ENCODE measurements at regions not wholly inside any gene's neighbourhood (a gene's known extent, or its start where the extent isn't known, plus 50 kb on each side); places are given as distances from the start of the nearest gene placed in this dataset.

- H3K27ac ChIP-seq: no peak overlapping the region
- no peaks in the 10 kb centered on the region for H3K4me1 ChIP-seq (ENCODE audit: low read depth, poor library complexity, severe bottlenecking)
- TF ChIP-seq, protein P1, sequence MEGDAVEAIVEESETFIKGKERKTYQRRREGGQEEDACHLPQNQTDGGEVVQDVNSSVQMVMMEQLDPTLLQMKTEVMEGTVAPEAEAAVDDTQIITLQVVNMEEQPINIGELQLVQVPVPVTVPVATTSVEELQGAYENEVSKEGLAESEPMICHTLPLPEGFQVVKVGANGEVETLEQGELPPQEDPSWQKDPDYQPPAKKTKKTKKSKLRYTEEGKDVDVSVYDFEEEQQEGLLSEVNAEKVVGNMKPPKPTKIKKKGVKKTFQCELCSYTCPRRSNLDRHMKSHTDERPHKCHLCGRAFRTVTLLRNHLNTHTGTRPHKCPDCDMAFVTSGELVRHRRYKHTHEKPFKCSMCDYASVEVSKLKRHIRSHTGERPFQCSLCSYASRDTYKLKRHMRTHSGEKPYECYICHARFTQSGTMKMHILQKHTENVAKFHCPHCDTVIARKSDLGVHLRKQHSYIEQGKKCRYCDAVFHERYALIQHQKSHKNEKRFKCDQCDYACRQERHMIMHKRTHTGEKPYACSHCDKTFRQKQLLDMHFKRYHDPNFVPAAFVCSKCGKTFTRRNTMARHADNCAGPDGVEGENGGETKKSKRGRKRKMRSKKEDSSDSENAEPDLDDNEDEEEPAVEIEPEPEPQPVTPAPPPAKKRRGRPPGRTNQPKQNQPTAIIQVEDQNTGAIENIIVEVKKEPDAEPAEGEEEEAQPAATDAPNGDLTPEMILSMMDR (conservative IDR thresholded peaks at IDR 0.05; ENCODE audit: low read depth, low read length): no peak
- no peak overlapping the region for H3K9ac ChIP-seq
- no peak overlapping the region for H3K4me2 ChIP-seq
- no peak overlapping the region for H2AFZ ChIP-seq (ENCODE audit: low read depth)
- H3K36me3 ChIP-seq (ENCODE audit: insufficient read depth): no peaks in the 10 kb centered on the region
- no peak overlapping the region for H3K4me3 ChIP-seq (IDR thresholded peaks at IDR 0.05; ENCODE audit: insufficient read depth, low read depth, low read length)
- H4K20me1 ChIP-seq (ENCODE audit: insufficient read depth): no peaks in the 10 kb centered on the region
- H3K27me3 ChIP-seq (ENCODE audit: insufficient read depth, low read depth): no peaks in the 10 kb centered on the region
- no peaks in the 10 kb centered on the region for H3K79me2 ChIP-seq (ENCODE audit: insufficient read depth, low read depth)
Measured at GRCh38 chr3:76264911-76265310, 479.6 kb upstream of the ZNF717 start.

GRCh38 chr3:76266511-76266910 lies 481.2 kb upstream of the ZNF717 start:
- no peak overlapping the region for H3K4me3 ChIP-seq (IDR thresholded peaks at IDR 0.05; ENCODE audit: insufficient read depth, low read depth, low read length)
- H2AFZ ChIP-seq (ENCODE audit: low read depth): no peak overlapping the region
- H3K4me2 ChIP-seq: no peak overlapping the region
- TF ChIP-seq, protein P1 (conservative IDR thresholded peaks at IDR 0.05; ENCODE audit: low read depth, low read length): no peak
- no peaks in the 10 kb centered on the region for H3K4me1 ChIP-seq (ENCODE audit: low read depth, poor library complexity, severe bottlenecking)
- no peaks in the 10 kb centered on the region for H3K36me3 ChIP-seq (ENCODE audit: insufficient read depth)
- no peaks in the 10 kb centered on the region for H4K20me1 ChIP-seq (ENCODE audit: insufficient read depth)
- H3K27ac ChIP-seq: no peak overlapping the region
- H3K27me3 ChIP-seq (ENCODE audit: insufficient read depth, low read depth): no peaks in the 10 kb centered on the region
- H3K79me2 ChIP-seq (ENCODE audit: insufficient read depth, low read depth): no peaks in the 10 kb centered on the region
- H3K9ac ChIP-seq: no peak overlapping the region

DNA sequence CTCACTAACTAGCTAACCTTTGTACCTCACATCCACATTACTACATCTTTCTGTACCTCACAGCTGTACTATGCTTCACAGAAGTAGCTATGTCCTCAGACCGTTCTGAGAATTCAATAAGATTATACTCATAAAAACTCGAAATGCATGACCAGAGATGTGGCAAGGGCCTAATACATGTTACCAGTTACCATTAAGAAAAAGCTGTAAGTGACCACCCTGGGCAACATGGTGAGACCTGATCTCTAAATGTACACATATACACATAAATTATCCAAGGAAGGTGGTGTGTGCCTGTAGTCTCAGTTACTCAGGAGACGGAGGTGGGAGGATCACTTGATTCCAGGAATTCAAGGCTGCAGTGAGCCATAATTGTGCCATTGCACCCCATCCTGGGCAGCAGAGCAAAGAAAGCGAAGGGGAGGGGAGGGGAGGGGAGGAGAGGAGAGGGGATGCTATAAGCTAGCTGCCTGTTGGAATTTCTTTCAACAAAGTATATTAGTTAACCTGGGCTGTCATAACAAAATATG lies 482.6 kb upstream of the ZNF717 start:
- no peak overlapping the region for H3K4me2 ChIP-seq
- TF ChIP-seq, protein P1 (conservative IDR thresholded peaks at IDR 0.05; ENCODE audit: low read depth, low read length): no peak
- H3K27me3 ChIP-seq (ENCODE audit: insufficient read depth, low read depth): no peaks in the 10 kb centered on the region
- no peak overlapping the region for H3K9ac ChIP-seq
- no peaks in the 10 kb centered on the region for H3K4me1 ChIP-seq (ENCODE audit: low read depth, poor library complexity, severe bottlenecking)
- H2AFZ ChIP-seq (ENCODE audit: low read depth): no peak overlapping the region
- no peaks in the 10 kb centered on the region for H3K36me3 ChIP-seq (ENCODE audit: insufficient read depth)
- no peaks in the 10 kb centered on the region for H3K79me2 ChIP-seq (ENCODE audit: insufficient read depth, low read depth)
- H3K27ac ChIP-seq: no peak overlapping the region
- no peaks in the 10 kb centered on the region for H4K20me1 ChIP-seq (ENCODE audit: insufficient read depth)
- no peak overlapping the region for H3K4me3 ChIP-seq (IDR thresholded peaks at IDR 0.05; ENCODE audit: insufficient read depth, low read depth, low read length)

GRCh38 chr3:76293856-76294255 lies 508.5 kb upstream of the ZNF717 start:
- H3K4me3 ChIP-seq (IDR thresholded peaks at IDR 0.05; ENCODE audit: insufficient read depth, low read depth, low read length): no peak overlapping the region

More at GRCh38 chr3:76293856-76294255, 508.5 kb upstream of the ZNF717 start:
- Histone ChIP-seq H3K4me1 (ENCODE audit: low read depth, poor library complexity, severe bottlenecking) (no peaks in the 10 kb centered on the region), H4K20me1 (ENCODE audit: insufficient read depth) (no peaks in the 10 kb centered on the region), H3K4me2 (no peak overlapping the region), H3K79me2 (ENCODE audit: insufficient read depth, low read depth) (no peaks in the 10 kb centered on the region), H2AFZ (ENCODE audit: low read depth) (no peak overlapping the region), H3K27ac (no peak overlapping the region), H3K36me3 (ENCODE audit: insufficient read depth) (no peaks in the 10 kb centered on the region), H3K27me3 (ENCODE audit: insufficient read depth, low read depth) (no peaks in the 10 kb centered on the region), H3K9ac (no peak overlapping the region)
- TF ChIP-seq, protein P1 (conservative IDR thresholded peaks at IDR 0.05; ENCODE audit: low read depth, low read length): no peak
